NCI-H1694 (cell line): ENCODE measurements at regions not wholly inside any gene's neighbourhood (a gene's known extent, or its start where the extent isn't known, plus 50 kb on each side); places are given as distances from the start of the nearest gene placed in this dataset.

ENCODE experiments used
- DNase-seq: peaks from one replicate; lab custom pipeline; 2025; lab: John Stamatoyannopoulos, UW

DNA sequence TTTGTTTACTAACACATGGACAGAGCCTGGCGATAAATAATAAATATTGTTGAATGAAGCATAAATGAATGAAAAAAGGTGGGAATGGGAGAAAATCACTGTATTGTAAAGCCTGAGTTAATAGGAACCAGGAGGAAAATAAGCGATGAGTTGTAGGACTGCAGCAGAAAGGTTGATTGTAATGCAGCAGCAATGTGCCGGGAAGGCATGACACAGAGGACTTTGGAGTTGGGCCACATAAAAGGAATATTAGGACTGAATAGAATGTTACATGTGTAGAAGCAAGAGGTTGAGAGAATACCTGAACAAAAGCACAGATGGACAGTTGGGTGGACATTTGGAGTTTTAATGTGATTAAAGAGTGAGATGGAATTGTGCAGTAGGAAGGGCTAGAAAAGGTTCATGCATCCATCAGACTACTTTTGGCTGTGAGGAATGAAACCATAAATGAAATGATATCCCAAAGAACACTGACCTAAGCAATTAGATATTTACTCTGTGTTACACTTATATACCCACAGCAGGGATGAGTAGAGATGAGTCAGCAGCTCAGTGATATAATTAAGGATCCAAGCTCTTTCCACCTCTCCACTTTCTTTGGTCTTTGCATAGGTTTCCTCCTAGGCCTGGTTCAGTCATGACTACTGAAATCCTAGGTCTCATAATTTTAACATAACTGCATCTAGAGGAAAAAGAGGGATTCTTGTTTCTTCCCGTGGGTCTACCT lies 55.4 kb downstream of the CCER1 start:
- no peak for DNase-seq

DNA sequence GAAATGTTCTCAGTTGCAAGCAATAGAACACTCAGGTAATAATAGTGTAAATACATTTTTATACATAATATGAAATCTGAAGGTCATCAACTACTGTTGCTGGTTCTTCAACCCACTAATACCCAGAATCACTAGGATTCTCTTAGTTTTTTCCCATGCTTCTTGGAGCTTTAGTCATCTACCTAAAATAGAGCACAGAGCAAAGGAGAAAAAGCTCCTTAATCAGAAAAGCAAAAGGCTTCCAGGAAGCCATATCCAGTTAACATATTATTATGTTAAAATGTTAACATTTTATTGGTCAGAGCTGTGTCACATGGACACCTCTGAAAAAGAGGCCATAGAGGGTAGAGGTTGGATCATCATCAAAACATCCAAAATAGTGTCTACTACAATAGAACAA lies 57.0 kb downstream of the CCER1 start:
- no peak for DNase-seq

- no peak for DNase-seq
Measured at GRCh38 chr12:90897316-90897715, 57.7 kb downstream of the CCER1 start.

GRCh38 chr12:90896821-90897220 lies 58.2 kb downstream of the CCER1 start:
- no peak for DNase-seq

DNA sequence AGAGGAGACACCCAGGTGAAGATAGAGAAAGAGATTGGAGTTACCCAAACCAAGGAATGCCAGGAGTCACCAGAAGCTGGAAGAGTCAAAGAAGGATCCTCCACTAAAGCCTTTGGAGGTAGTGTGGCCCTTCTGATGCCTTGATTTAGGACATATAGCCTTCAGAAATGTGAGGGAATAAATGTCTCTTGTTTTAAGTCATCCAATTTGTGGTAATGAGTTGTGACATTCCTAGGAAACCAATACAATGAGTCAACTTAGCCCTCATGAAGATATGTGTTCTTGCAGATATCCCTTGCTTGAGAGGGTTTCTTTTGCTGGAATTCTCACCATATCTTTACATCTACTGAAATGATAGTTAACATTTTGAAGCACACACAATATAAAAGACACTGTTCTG lies 58.8 kb downstream of the CCER1 start:
- DNase-seq = no peak

DNA sequence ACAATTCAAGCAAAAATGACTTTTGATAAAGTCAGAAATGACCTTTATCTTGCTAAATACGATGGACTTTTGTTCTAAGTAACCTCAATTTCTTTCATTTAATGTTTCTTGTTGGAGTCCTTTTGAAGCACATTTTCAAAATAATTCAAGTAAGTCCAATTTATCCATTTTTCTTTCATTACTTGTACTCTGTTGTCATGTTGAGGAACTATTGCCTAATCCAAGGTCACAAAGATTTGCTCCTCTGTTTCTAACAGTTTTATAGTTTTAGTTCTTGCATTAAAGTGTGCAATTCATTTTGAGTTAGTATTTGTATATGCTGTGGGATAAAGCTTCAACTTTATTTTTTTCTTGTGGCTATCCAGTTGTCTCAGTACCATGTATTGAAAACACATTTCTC lies 66.7 kb downstream of the CCER1 start:
- no peak for DNase-seq

- no peak for DNase-seq
Measured at GRCh38 chr12:90883456-90883855, 71.5 kb downstream of the CCER1 start.

GRCh38 chr12:90871726-90872096 lies 83.3 kb downstream of the CCER1 start:
- DNase-seq = no peak

DNA sequence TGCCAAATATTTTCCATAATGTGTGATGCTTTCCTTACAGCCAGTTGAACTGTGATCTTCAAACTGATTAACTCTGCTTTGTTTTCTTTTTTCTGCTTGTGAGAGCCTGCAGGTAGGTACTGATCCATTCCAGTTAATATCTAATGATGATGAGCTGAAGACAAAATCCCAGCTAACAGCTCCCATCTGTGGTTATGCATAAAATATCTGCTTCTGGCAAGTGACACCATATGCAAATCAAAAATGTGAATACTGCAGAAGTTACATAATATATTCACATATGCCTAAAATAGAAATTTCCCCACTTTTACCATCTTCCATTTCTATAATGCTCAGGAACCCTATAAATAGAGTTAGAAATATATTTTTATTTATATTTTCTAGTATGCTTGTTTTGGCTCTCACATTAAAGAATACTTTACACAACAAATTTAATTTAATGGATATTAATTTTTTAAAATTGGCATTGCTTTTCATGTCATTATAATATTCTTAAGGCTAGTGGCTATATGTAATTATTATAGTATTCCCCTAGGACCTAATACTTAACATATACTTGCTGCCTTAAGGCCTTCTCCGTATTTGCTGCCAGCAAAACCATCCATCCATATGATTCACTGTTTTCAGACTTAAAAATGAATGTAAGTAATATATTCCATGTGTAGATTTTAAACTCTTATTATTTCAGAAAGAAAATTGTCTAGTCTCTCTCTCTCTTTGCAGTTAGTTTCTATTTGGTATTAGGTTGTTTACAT lies 83.8 kb downstream of the CCER1 start:
- no peak for DNase-seq

- no peak for DNase-seq
Measured at GRCh38 chr12:90868626-90869025, 86.3 kb downstream of the CCER1 start.

DNA sequence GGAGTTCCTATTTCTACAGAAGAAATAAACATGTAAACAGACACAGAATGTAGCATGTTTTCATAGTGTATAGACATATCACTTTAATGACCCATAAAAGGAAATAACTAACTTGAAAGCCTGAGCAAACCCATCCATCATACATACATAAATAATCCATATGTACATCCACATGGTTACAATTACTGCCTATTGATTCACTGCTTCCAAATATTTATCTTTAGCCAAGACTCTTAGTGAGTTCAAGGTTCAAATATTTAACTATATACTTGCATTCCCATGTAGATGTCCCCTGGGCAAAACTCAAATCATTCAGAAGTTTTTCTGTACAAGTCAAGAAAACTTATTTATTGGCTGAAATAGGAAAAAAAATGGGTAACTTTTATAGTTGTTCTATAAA lies 95.4 kb downstream of the CCER1 start:
- no peak for DNase-seq

- no peak for DNase-seq
Measured at GRCh38 chr12:90858252-90858651, 96.7 kb downstream of the CCER1 start.

DNA sequence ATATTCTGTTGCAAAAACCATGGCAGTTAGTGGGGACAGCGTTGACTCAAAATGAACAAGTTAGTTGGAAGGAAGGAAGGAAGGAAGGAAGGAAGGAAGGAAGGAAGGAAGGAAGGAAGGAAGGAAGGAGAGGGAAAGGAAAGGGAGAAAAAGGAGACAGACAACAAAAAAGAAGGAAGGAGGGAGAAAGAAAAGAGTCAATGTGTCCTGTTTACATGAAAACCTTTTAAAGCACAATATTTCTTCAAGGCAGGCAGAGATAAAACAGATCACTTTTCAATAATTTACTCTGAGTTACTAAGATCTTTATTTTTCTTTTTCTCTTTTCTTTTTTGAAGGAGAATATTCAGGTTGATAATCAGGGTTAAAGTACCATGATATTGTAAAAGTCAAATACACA lies 99.4 kb downstream of the CCER1 start:
- DNase-seq = no peak

GRCh38 chr12:90854136-90854689 lies 100.8 kb downstream of the CCER1 start:
- peak; percentile 38 for DNase-seq

DNA sequence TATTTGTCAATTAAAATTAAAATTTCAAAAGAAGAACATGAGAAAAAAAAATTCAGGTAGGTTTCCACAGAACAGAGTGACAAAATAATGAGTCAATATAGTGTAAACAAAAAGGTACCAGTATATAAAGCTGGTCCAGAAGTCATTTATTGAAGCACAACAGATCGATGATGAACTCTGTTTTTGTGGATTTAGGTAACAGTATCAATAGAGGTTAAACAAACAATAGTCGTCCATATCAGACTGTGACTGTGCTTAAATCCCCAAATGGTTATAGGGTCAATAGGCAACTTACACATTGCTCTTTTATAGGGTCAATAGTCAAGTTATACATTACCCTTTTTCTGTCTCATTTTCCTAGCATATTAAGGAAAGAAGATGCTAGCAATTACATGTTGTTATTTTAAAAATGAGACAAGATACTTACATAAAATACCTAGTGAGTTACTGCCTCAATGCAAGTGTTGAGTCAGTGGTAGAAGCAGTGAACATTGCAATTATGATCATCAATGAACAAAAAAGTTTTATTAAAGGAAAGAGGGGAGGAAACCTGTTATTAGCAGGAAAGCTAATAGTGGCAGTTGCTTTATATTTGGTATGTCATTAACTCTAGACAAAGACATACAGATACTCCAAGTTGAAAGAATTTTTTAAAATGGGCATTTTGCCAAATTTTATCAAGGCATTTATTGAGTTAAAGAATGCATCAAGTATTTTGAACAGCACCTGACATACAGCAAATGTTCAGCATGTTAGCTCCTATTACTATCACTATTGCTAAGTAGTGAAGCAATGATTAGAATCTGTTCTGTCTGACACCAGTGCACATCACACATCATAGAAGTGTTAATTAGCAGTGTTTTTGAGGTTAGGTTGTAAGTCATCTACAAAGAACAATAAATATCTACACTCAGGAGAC lies 102.9 kb downstream of the CCER1 start:
- no peak for DNase-seq

DNA sequence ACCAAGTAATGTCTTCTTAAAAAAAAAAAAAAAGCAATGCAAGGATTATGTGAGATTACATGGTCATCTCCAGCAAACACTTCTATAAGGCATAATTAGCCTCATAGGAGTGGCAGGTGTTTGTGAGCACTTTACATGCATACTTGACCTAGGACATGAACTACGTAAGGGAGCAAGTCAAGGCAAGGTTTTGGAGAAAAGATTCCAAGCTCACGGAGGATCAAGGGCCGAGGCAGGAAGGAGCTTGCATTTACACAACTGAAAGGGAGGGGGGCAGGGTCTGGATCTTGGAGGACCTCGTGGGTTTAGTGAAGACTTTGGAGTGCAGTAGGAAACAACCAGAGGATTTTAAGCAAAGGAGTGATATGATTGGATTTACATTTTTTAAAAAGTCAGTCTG lies 112.5 kb downstream of the CCER1 start:
- no peak for DNase-seq

- DNase-seq = no peak
Measured at GRCh38 chr12:90841336-90841735, 113.6 kb downstream of the CCER1 start.

- no peak for DNase-seq
Measured at GRCh38 chr12:90839346-90839745, 115.6 kb downstream of the CCER1 start.

GRCh38 chr12:90836689-90837088 lies 118.3 kb downstream of the CCER1 start:
- no peak for DNase-seq

DNA sequence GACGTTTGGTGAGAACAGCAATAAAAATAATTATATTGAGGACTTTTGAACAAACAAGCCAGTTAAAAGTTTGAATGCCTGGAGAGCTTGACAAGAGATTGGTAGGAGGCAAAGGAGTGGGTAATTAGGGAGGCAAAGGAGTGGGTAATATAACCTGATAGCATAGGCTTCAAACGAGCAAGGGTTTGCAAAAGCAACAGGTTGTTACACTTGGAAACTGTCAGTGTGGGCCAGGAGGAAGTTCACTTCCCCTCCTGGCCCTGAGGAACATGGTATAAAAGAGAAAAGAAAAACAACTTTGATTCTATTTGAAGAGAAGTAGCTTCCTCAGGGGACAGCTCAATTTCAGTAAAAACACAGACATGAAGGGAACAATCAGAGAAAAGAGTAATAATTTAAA lies 121.7 kb downstream of the CCER1 start:
- DNase-seq = no peak

GRCh38 chr12:90832427-90832826 lies 122.5 kb downstream of the CCER1 start:
- no peak for DNase-seq

DNA sequence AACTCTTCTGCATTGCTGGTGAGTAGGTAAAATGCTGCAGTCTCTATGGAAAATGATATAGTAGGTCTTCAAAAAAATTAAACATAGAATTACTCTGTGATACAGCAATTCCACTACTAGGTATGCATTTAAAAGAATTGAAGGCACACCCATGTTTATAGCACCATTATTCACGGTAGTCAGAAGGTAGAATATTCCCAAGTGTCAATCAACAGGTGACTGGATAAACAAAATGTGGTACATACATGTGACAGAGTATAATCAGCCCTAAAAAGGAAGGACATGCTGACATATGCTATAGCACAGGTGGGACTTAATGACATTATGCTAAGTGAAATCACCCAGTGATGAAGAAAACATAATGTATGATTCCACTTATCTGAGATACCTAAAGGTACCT lies 123.3 kb downstream of the CCER1 start:
- DNase-seq = no peak
